Activated CD4-positive, alpha-beta T cell treated with anti-CD3 and anti-CD28 coated beads, Interleukin-2, amount 10 ng/mL, durations not matched to agents 24 days and 14 days (primary cell): ENCODE measurements at regions not wholly inside any gene's neighbourhood (a gene's known extent, or its start where the extent isn't known, plus 50 kb on each side); places are given as distances from the start of the nearest gene placed in this dataset.

Experiments
- DNase-seq: peaks from one replicate; pipeline ENCODE4 v3.0.0; 2022
- H3K27ac Mint-ChIP-seq: one replicate; pipeline ENCODE4 v1.8.0; 2022; ENCODE audit warnings: mild to moderate bottlenecking, mixed read lengths
- H3K27me3 Mint-ChIP-seq: one replicate; pipeline ENCODE4 v1.8.0; 2022; ENCODE audit warnings: mixed read lengths
- H3K36me3 Mint-ChIP-seq: one replicate; pipeline ENCODE4 v1.8.0; 2022; ENCODE audit warnings: low read depth, mild to moderate bottlenecking, mixed read lengths
- H3K4me1 Mint-ChIP-seq: one replicate; pipeline ENCODE4 v1.8.0; 2021; ENCODE audit warnings: mixed read lengths
- H3K4me3 Mint-ChIP-seq: one replicate; pipeline ENCODE4 v1.8.0; 2022; ENCODE audit warnings: mild to moderate bottlenecking, moderate library complexity, mixed read lengths
- H3K9me3 Mint-ChIP-seq: one replicate; pipeline ENCODE4 v1.8.0; 2021; ENCODE audit warnings: mixed read lengths
- intact Hi-C: fragments of 100-400 bp; cut with micrococcal nuclease; formaldehyde crosslinking; loops from one replicate; pipeline ENCODE4 v1.15.1; 2023

- no peak for DNase-seq
- H3K4me1 Mint-ChIP-seq = no peaks in the 10 kb centered on the region
- no peaks in the 10 kb centered on the region for H3K36me3 Mint-ChIP-seq
- H3K9me3 Mint-ChIP-seq = no peaks in the 10 kb centered on the region
- H3K27me3 Mint-ChIP-seq = no peaks in the 10 kb centered on the region
- no peak overlapping the region for H3K4me3 Mint-ChIP-seq
- intact Hi-C loops = no loop called here
- H3K27ac Mint-ChIP-seq = no peak overlapping the region
These were observed 510.5 kb upstream of the MAP3K7 start for GRCh38 chr6:91097364-91097763.

- Mint-ChIP-seq H3K4me3 (no peak overlapping the region), H3K36me3 (no peaks in the 10 kb centered on the region), H3K9me3 (no peaks in the 10 kb centered on the region), H3K4me1 (no peaks in the 10 kb centered on the region), H3K27ac (no peak overlapping the region), H3K27me3 (peaks cover 2% of the 10 kb centered on the region)
- intact Hi-C loops = no loop called here
- DNase-seq = no peak
These were observed 508.1 kb upstream of the MAP3K7 start for GRCh38 chr6:91094806-91095475.

- Mint-ChIP-seq H3K9me3 (no peaks in the 10 kb centered on the region), H3K4me3 (no peak overlapping the region), H3K4me1 (no peaks in the 10 kb centered on the region), H3K27ac (no peak overlapping the region), H3K36me3 (no peaks in the 10 kb centered on the region), H3K27me3 (peaks cover 2% of the 10 kb centered on the region)
- intact Hi-C loops = no loop called here
- no peak for DNase-seq
These were observed 507.5 kb upstream of the MAP3K7 start for GRCh38 chr6:91094341-91094740.

GRCh38 chr6:91088976-91089375 is 502.1 kb upstream of the MAP3K7 start:
- Mint-ChIP-seq H3K4me3 (no peak overlapping the region), H3K27ac (no peak overlapping the region), H3K9me3 (no peaks in the 10 kb centered on the region), H3K36me3 (no peaks in the 10 kb centered on the region), H3K27me3 (peaks cover 2% of the 10 kb centered on the region), H3K4me1 (no peaks in the 10 kb centered on the region)
- intact Hi-C loops = no loop called here
- no peak for DNase-seq

- no peak for DNase-seq
- Mint-ChIP-seq H3K4me3 (no peak overlapping the region), H3K9me3 (no peaks in the 10 kb centered on the region), H3K27me3 (peaks cover 2% of the 10 kb centered on the region), H3K4me1 (no peaks in the 10 kb centered on the region), H3K36me3 (no peaks in the 10 kb centered on the region), H3K27ac (no peak overlapping the region)
- intact Hi-C loops = no loop called here
These were observed 501.6 kb upstream of the MAP3K7 start for GRCh38 chr6:91088515-91088914.

GRCh38 chr6:91087908-91088307 is 501.0 kb upstream of the MAP3K7 start:
- no peaks in the 10 kb centered on the region for H3K4me1 Mint-ChIP-seq
- no peaks in the 10 kb centered on the region for H3K36me3 Mint-ChIP-seq

GRCh38 chr6:91083211-91083610 is 496.3 kb upstream of the MAP3K7 start:
- no peaks in the 10 kb centered on the region for H3K36me3 Mint-ChIP-seq

More at GRCh38 chr6:91087908-91088307, 501.0 kb upstream of the MAP3K7 start:
- H3K27me3 Mint-ChIP-seq = peaks cover 2% of the 10 kb centered on the region
- DNase-seq = no peak
- intact Hi-C loops = no loop called here
- H3K9me3 Mint-ChIP-seq = no peaks in the 10 kb centered on the region
- no peak overlapping the region for H3K27ac Mint-ChIP-seq
- no peak overlapping the region for H3K4me3 Mint-ChIP-seq

GRCh38 chr6:91082311-91082832 is 495.5 kb upstream of the MAP3K7 start:
- Mint-ChIP-seq H3K36me3 (no peaks in the 10 kb centered on the region), H3K27ac (no peak overlapping the region), H3K9me3 (no peaks in the 10 kb centered on the region), H3K27me3 (no peaks in the 10 kb centered on the region), H3K4me1 (no peaks in the 10 kb centered on the region), H3K4me3 (no peak overlapping the region)
- DNase-seq = no peak
- intact Hi-C loops = no loop called here

More at GRCh38 chr6:91083211-91083610, 496.3 kb upstream of the MAP3K7 start:
- no peaks in the 10 kb centered on the region for H3K9me3 Mint-ChIP-seq
- intact Hi-C loops = no loop called here
- H3K27ac Mint-ChIP-seq = no peak overlapping the region
- no peak overlapping the region for H3K4me3 Mint-ChIP-seq
- no peak for DNase-seq
- H3K4me1 Mint-ChIP-seq = no peaks in the 10 kb centered on the region
- no peaks in the 10 kb centered on the region for H3K27me3 Mint-ChIP-seq

GRCh38 chr6:91081452-91082067 is 494.7 kb upstream of the MAP3K7 start:
- H3K27ac Mint-ChIP-seq = no peak overlapping the region
- no peak for DNase-seq
- no peaks in the 10 kb centered on the region for H3K9me3 Mint-ChIP-seq
- intact Hi-C loops = no loop called here
- no peaks in the 10 kb centered on the region for H3K27me3 Mint-ChIP-seq
- no peaks in the 10 kb centered on the region for H3K4me1 Mint-ChIP-seq
- H3K4me3 Mint-ChIP-seq = no peak overlapping the region
- H3K36me3 Mint-ChIP-seq = no peaks in the 10 kb centered on the region

GRCh38 chr6:91080871-91081270 is 494.0 kb upstream of the MAP3K7 start:
- no peak for DNase-seq
- no peak overlapping the region for H3K4me3 Mint-ChIP-seq
- no peaks in the 10 kb centered on the region for H3K36me3 Mint-ChIP-seq
- no peaks in the 10 kb centered on the region for H3K9me3 Mint-ChIP-seq
- intact Hi-C loops = no loop called here
- no peaks in the 10 kb centered on the region for H3K4me1 Mint-ChIP-seq
- no peaks in the 10 kb centered on the region for H3K27me3 Mint-ChIP-seq
- H3K27ac Mint-ChIP-seq = no peak overlapping the region

- no peak for DNase-seq
- Mint-ChIP-seq H3K27ac (no peak overlapping the region), H3K9me3 (no peaks in the 10 kb centered on the region)
These were observed 493.1 kb upstream of the MAP3K7 start for GRCh38 chr6:91079969-91080368.

GRCh38 chr6:91075244-91075976 is 488.5 kb upstream of the MAP3K7 start:
- Mint-ChIP-seq H3K4me3 (no peak overlapping the region), H3K27me3 (no peaks in the 10 kb centered on the region), H3K36me3 (no peaks in the 10 kb centered on the region), H3K9me3 (no peaks in the 10 kb centered on the region), H3K4me1 (no peaks in the 10 kb centered on the region), H3K27ac (no peak overlapping the region)
- no peak for DNase-seq
- intact Hi-C loops = no loop called here

More at GRCh38 chr6:91079969-91080368, 493.1 kb upstream of the MAP3K7 start:
- H3K4me1 Mint-ChIP-seq = no peaks in the 10 kb centered on the region
- intact Hi-C loops = no loop called here
- no peaks in the 10 kb centered on the region for H3K36me3 Mint-ChIP-seq
- H3K27me3 Mint-ChIP-seq = no peaks in the 10 kb centered on the region
- no peak overlapping the region for H3K4me3 Mint-ChIP-seq

GRCh38 chr6:91063362-91063761 is 476.5 kb upstream of the MAP3K7 start:
- H3K27me3 Mint-ChIP-seq = peaks cover 1% of the 10 kb centered on the region
- H3K9me3 Mint-ChIP-seq = no peaks in the 10 kb centered on the region
- H3K36me3 Mint-ChIP-seq = no peaks in the 10 kb centered on the region
- no peaks in the 10 kb centered on the region for H3K4me1 Mint-ChIP-seq
- no peak overlapping the region for H3K4me3 Mint-ChIP-seq
- no peak for DNase-seq
- intact Hi-C loops = no loop called here
- H3K27ac Mint-ChIP-seq = no peak overlapping the region

GRCh38 chr6:91057689-91058088 is 470.8 kb upstream of the MAP3K7 start:
- Mint-ChIP-seq H3K4me3 (no peak overlapping the region), H3K36me3 (no peaks in the 10 kb centered on the region), H3K4me1 (no peaks in the 10 kb centered on the region), H3K9me3 (no peaks in the 10 kb centered on the region), H3K27ac (no peak overlapping the region), H3K27me3 (no peaks in the 10 kb centered on the region)
- intact Hi-C loops = no loop called here
- no peak for DNase-seq
